NAMALWA (cell line): ENCODE measurements at regions not wholly inside any gene's neighbourhood (a gene's known extent, or its start where the extent isn't known, plus 50 kb on each side); places are given as distances from the start of the nearest gene placed in this dataset.

Experiments
- DNase-seq: peaks from one replicate; pipeline ENCODE4 v3.0.0-alpha.2; 2015; ENCODE audit warnings: low spot score

GRCh38 chr15:62440362-62441105, 275.4 kb upstream of the C2CD4B start:
- DNase-seq: no peak

GRCh38 chr15:62444104-62445022, 279.3 kb upstream of the C2CD4B start:
- DNase-seq: no peak

GRCh38 chr15:62445244-62445643, 280.2 kb upstream of the C2CD4B start:
- no peak for DNase-seq

GRCh38 chr15:62446984-62447383, 281.9 kb upstream of the C2CD4B start:
- DNase-seq: no peak

- no peak for DNase-seq
These were observed 282.7 kb upstream of the C2CD4B start for GRCh38 chr15:62447742-62448141.

GRCh38 chr15:62449638-62450037, 284.6 kb upstream of the C2CD4B start:
- DNase-seq: no peak

GRCh38 chr15:62450061-62450460, 285.0 kb upstream of the C2CD4B start:
- no peak for DNase-seq

- no peak for DNase-seq
These were observed 286.9 kb upstream of the C2CD4B start for GRCh38 chr15:62452026-62452425.

GRCh38 chr15:62452667-62453066, 287.6 kb upstream of the C2CD4B start:
- no peak for DNase-seq

- no peak for DNase-seq
These were observed 288.3 kb upstream of the C2CD4B start for GRCh38 chr15:62453375-62453774.

- DNase-seq: no peak
These were observed 288.9 kb upstream of the C2CD4B start for GRCh38 chr15:62453981-62454380.

GRCh38 chr15:62454567-62455172, 289.6 kb upstream of the C2CD4B start:
- DNase-seq: no peak

- DNase-seq: no peak
These were observed 290.4 kb upstream of the C2CD4B start for GRCh38 chr15:62455441-62455921.

GRCh38 chr15:62456011-62456920, 291.2 kb upstream of the C2CD4B start:
- DNase-seq: no peak

- no peak for DNase-seq
These were observed 292.0 kb upstream of the C2CD4B start for GRCh38 chr15:62457100-62457499.

GRCh38 chr15:62459875-62460274, 294.8 kb upstream of the C2CD4B start:
- DNase-seq: no peak

GRCh38 chr15:62462268-62462667, 297.2 kb upstream of the C2CD4B start:
- DNase-seq: no peak

- no peak for DNase-seq
These were observed 297.6 kb upstream of the C2CD4B start for GRCh38 chr15:62462721-62463120.

- DNase-seq: no peak
These were observed 299.6 kb upstream of the C2CD4B start for GRCh38 chr15:62464705-62465104.

- DNase-seq: no peak
These were observed 300.1 kb upstream of the C2CD4B start for GRCh38 chr15:62465173-62465572.

GRCh38 chr15:62469478-62469873, 304.4 kb upstream of the C2CD4B start:
- no peak for DNase-seq
